ENCODE measurements at regions not wholly inside any gene's neighbourhood (a gene's known extent, or its start where the extent isn't known, plus 50 kb on each side); places are given as distances from the start of the nearest gene placed in this dataset.

- H3K9me3 ChIP-seq (ENCODE audit: low read depth, low read length), result no peaks in the 10 kb centered on the region
- no peak overlapping the region for H3K4me3 ChIP-seq (ENCODE audit: low read length)
- H3K27me3 ChIP-seq (ENCODE audit: insufficient read depth, low read length), result no peaks in the 10 kb centered on the region
- H3K4me1 ChIP-seq (ENCODE audit: insufficient read depth, low read length), result peaks cover 45% of the 10 kb centered on the region
These were observed 222.9 kb downstream of the PTEN start for GRCh38 chr10:88086187-88086960.

GRCh38 chr10:88088441-88089340 lies 225.3 kb downstream of the PTEN start:
- Histone ChIP-seq H3K9me3 (ENCODE audit: low read depth, low read length) (no peaks in the 10 kb centered on the region), H3K4me3 (ENCODE audit: low read length) (no peak overlapping the region), H3K27me3 (ENCODE audit: insufficient read depth, low read length) (no peaks in the 10 kb centered on the region), H3K4me1 (ENCODE audit: insufficient read depth, low read length) (peaks cover 45% of the 10 kb centered on the region)

GRCh38 chr10:88089498-88089897 lies 226.1 kb downstream of the PTEN start:
- H3K4me3 ChIP-seq (ENCODE audit: low read length), result no peak overlapping the region
- no peaks in the 10 kb centered on the region for H3K27me3 ChIP-seq (ENCODE audit: insufficient read depth, low read length)
- H3K9me3 ChIP-seq (ENCODE audit: low read depth, low read length), result no peaks in the 10 kb centered on the region
- H3K4me1 ChIP-seq (ENCODE audit: insufficient read depth, low read length), result peaks cover 47% of the 10 kb centered on the region

- no peaks in the 10 kb centered on the region for H3K27me3 ChIP-seq (ENCODE audit: insufficient read depth, low read length)
- no peak overlapping the region for H3K4me3 ChIP-seq (ENCODE audit: low read length)
- no peaks in the 10 kb centered on the region for H3K9me3 ChIP-seq (ENCODE audit: low read depth, low read length)
- peaks cover 48% of the 10 kb centered on the region for H3K4me1 ChIP-seq (ENCODE audit: insufficient read depth, low read length)
These were observed 227.3 kb downstream of the PTEN start for GRCh38 chr10:88090568-88091214.

- Histone ChIP-seq H3K4me3 (ENCODE audit: low read length) (no peak overlapping the region), H3K9me3 (ENCODE audit: low read depth, low read length) (no peaks in the 10 kb centered on the region), H3K27me3 (ENCODE audit: insufficient read depth, low read length) (no peaks in the 10 kb centered on the region), H3K4me1 (ENCODE audit: insufficient read depth, low read length) (peaks cover 48% of the 10 kb centered on the region)
These were observed 228.2 kb downstream of the PTEN start for GRCh38 chr10:88091490-88092061.

GRCh38 chr10:88092265-88092664 lies 228.8 kb downstream of the PTEN start:
- H3K27me3 ChIP-seq (ENCODE audit: insufficient read depth, low read length), result no peaks in the 10 kb centered on the region
- H3K4me1 ChIP-seq (ENCODE audit: insufficient read depth, low read length), result peaks cover 52% of the 10 kb centered on the region
- H3K9me3 ChIP-seq (ENCODE audit: low read depth, low read length), result no peaks in the 10 kb centered on the region
- no peak overlapping the region for H3K4me3 ChIP-seq (ENCODE audit: low read length)

- no peaks in the 10 kb centered on the region for H3K9me3 ChIP-seq (ENCODE audit: low read depth, low read length)
- peaks cover 58% of the 10 kb centered on the region for H3K4me1 ChIP-seq (ENCODE audit: insufficient read depth, low read length)
- no peak overlapping the region for H3K4me3 ChIP-seq (ENCODE audit: low read length)
- no peaks in the 10 kb centered on the region for H3K27me3 ChIP-seq (ENCODE audit: insufficient read depth, low read length)
These were observed 229.5 kb downstream of the PTEN start for GRCh38 chr10:88092973-88093372.

- Histone ChIP-seq H3K4me1 (ENCODE audit: insufficient read depth, low read length) (peaks cover 55% of the 10 kb centered on the region), H3K27me3 (ENCODE audit: insufficient read depth, low read length) (no peaks in the 10 kb centered on the region), H3K4me3 (ENCODE audit: low read length) (no peak overlapping the region), H3K9me3 (ENCODE audit: low read depth, low read length) (no peaks in the 10 kb centered on the region)
These were observed 231.4 kb downstream of the PTEN start for GRCh38 chr10:88094795-88095194.

- H3K4me1 ChIP-seq (ENCODE audit: insufficient read depth, low read length), result peaks cover 50% of the 10 kb centered on the region
- no peaks in the 10 kb centered on the region for H3K9me3 ChIP-seq (ENCODE audit: low read depth, low read length)
- no peaks in the 10 kb centered on the region for H3K27me3 ChIP-seq (ENCODE audit: insufficient read depth, low read length)
- H3K4me3 ChIP-seq (ENCODE audit: low read length), result no peak overlapping the region
These were observed 231.8 kb downstream of the PTEN start for GRCh38 chr10:88095223-88095721.

GRCh38 chr10:88095778-88096431 lies 232.5 kb downstream of the PTEN start:
- peaks cover 44% of the 10 kb centered on the region for H3K4me1 ChIP-seq (ENCODE audit: insufficient read depth, low read length)

GRCh38 chr10:88097092-88097516 lies 233.7 kb downstream of the PTEN start:
- H3K4me1 ChIP-seq (ENCODE audit: insufficient read depth, low read length), result peaks cover 32% of the 10 kb centered on the region
- H3K4me3 ChIP-seq (ENCODE audit: low read length), result no peak overlapping the region

More at GRCh38 chr10:88095778-88096431, 232.5 kb downstream of the PTEN start:
- Histone ChIP-seq H3K4me3 (ENCODE audit: low read length) (no peak overlapping the region), H3K9me3 (ENCODE audit: low read depth, low read length) (no peaks in the 10 kb centered on the region), H3K27me3 (ENCODE audit: insufficient read depth, low read length) (no peaks in the 10 kb centered on the region)

GRCh38 chr10:88097536-88097935 lies 234.1 kb downstream of the PTEN start:
- Histone ChIP-seq H3K4me1 (ENCODE audit: insufficient read depth, low read length) (peaks cover 28% of the 10 kb centered on the region), H3K4me3 (ENCODE audit: low read length) (no peak overlapping the region), H3K27me3 (ENCODE audit: insufficient read depth, low read length) (no peaks in the 10 kb centered on the region), H3K9me3 (ENCODE audit: low read depth, low read length) (no peaks in the 10 kb centered on the region)

More at GRCh38 chr10:88097092-88097516, 233.7 kb downstream of the PTEN start:
- Histone ChIP-seq H3K9me3 (ENCODE audit: low read depth, low read length) (no peaks in the 10 kb centered on the region), H3K27me3 (ENCODE audit: insufficient read depth, low read length) (no peaks in the 10 kb centered on the region)

- peaks cover 28% of the 10 kb centered on the region for H3K4me1 ChIP-seq (ENCODE audit: insufficient read depth, low read length)
- no peak overlapping the region for H3K4me3 ChIP-seq (ENCODE audit: low read length)
- no peaks in the 10 kb centered on the region for H3K9me3 ChIP-seq (ENCODE audit: low read depth, low read length)
- no peaks in the 10 kb centered on the region for H3K27me3 ChIP-seq (ENCODE audit: insufficient read depth, low read length)
These were observed 236.9 kb downstream of the PTEN start for GRCh38 chr10:88100281-88100680.

GRCh38 chr10:88101666-88102065 lies 238.2 kb downstream of the PTEN start:
- H3K4me3 ChIP-seq (ENCODE audit: low read length), result no peak overlapping the region
- no peaks in the 10 kb centered on the region for H3K27me3 ChIP-seq (ENCODE audit: insufficient read depth, low read length)
- peaks cover 39% of the 10 kb centered on the region for H3K4me1 ChIP-seq (ENCODE audit: insufficient read depth, low read length)
- no peaks in the 10 kb centered on the region for H3K9me3 ChIP-seq (ENCODE audit: low read depth, low read length)

All from mononuclear cell (primary cell).